ENCODE measurements at regions not wholly inside any gene's neighbourhood (a gene's known extent, or its start where the extent isn't known, plus 50 kb on each side); places are given as distances from the start of the nearest gene placed in this dataset.

DNA sequence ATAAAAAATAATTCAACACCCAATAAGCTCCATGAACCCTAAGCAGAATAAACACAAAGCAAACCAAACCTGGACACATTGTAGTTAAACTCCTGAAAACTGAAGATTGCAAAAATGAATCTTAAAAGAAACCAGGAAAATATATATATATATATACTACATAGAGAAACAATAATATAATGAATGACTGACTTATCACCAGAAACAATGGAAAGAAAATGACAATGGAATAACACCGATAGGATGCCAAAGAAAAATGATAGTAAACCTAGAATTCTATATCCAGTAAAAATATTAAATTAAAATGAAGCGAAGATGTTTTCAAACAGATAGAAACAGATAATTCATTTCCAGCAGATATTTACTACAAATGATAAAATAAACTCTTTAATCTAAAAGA, 346.9 kb downstream of the IRS1 start:
- TF ChIP-seq, protein P1, sequence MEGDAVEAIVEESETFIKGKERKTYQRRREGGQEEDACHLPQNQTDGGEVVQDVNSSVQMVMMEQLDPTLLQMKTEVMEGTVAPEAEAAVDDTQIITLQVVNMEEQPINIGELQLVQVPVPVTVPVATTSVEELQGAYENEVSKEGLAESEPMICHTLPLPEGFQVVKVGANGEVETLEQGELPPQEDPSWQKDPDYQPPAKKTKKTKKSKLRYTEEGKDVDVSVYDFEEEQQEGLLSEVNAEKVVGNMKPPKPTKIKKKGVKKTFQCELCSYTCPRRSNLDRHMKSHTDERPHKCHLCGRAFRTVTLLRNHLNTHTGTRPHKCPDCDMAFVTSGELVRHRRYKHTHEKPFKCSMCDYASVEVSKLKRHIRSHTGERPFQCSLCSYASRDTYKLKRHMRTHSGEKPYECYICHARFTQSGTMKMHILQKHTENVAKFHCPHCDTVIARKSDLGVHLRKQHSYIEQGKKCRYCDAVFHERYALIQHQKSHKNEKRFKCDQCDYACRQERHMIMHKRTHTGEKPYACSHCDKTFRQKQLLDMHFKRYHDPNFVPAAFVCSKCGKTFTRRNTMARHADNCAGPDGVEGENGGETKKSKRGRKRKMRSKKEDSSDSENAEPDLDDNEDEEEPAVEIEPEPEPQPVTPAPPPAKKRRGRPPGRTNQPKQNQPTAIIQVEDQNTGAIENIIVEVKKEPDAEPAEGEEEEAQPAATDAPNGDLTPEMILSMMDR (IDR thresholded peaks at IDR 0.05): no peak
- Histone ChIP-seq H3K4me1 (no peaks in the 10 kb centered on the region), H3K9me3 (peaks cover 0 to 4% (median 0%) of the 10 kb centered on the region in 3 donors), H3K27ac (no peak overlapping the region), H3K27me3 (no peaks in the 10 kb centered on the region), H3K4me3 (no peak overlapping the region), H3K36me3 (no peaks in the 10 kb centered on the region)
- intact Hi-C loops (cut with DNase I; ENCODE audit: low total_unique reads): no loop called here
- no peak for DNase-seq

DNA sequence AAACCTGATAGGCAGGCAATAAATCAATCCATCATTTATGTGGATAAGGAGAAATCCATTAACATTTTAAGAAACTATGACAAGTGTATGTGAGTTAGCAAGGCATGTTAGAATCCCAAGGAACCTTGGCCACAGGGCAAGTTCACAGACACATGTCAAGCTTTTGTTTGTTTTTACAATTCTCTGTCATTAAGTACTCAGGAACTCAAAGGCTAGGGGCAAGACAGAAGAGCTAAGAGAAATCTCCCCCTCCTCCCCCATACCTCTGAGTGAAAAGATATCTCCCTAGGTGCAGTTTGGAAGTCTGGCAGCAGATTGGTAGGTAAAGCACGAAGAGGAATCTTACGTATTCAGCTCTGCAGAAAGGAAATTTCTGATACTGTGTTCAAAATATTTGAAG, 348.1 kb downstream of the IRS1 start:
- H3K27me3 ChIP-seq: no peaks in the 10 kb centered on the region
- no peaks in the 10 kb centered on the region for H3K36me3 ChIP-seq
- no peak for DNase-seq
- intact Hi-C loops (cut with DNase I; ENCODE audit: low total_unique reads): no loop called here
- no peak overlapping the region for H3K27ac ChIP-seq
- TF ChIP-seq, protein P1 (IDR thresholded peaks at IDR 0.05): no peak
- H3K9me3 ChIP-seq: peaks cover 0 to 1% (median 0%) of the 10 kb centered on the region in 3 donors
- H3K4me1 ChIP-seq: peaks cover 0 to 3% (median 1%) of the 10 kb centered on the region in 4 donors
- H3K4me3 ChIP-seq: no peak overlapping the region

DNA sequence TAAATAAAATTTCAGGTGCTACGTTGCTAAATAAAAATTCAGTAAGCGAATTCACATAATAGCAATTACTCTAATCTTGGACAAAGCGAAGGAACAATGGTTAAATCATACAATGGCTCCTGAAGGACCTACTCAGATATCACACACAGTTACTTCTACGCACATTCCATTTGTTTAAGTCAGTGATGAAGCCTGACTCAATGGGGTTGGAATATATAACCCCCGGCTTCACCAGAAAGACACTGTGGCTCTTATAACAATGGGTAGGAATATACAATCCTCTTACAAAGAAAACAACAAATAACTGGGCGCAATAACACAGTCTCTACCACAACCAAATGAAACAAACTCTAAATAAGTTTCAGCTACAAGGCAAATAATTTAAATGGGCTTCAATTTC, 349.5 kb downstream of the IRS1 start:
- no peak for DNase-seq
- no peaks in the 10 kb centered on the region for H3K27me3 ChIP-seq
- no peaks in the 10 kb centered on the region for H3K9me3 ChIP-seq
- intact Hi-C loops (cut with DNase I; ENCODE audit: low total_unique reads): no loop called here
- H3K27ac ChIP-seq: no peak overlapping the region
- H3K4me1 ChIP-seq: peaks cover 0 to 9% (median 3%) of the 10 kb centered on the region in 4 donors
- H3K36me3 ChIP-seq: no peaks in the 10 kb centered on the region
- H3K4me3 ChIP-seq: no peak overlapping the region
- TF ChIP-seq, protein P1 (IDR thresholded peaks at IDR 0.05): no peak

DNA sequence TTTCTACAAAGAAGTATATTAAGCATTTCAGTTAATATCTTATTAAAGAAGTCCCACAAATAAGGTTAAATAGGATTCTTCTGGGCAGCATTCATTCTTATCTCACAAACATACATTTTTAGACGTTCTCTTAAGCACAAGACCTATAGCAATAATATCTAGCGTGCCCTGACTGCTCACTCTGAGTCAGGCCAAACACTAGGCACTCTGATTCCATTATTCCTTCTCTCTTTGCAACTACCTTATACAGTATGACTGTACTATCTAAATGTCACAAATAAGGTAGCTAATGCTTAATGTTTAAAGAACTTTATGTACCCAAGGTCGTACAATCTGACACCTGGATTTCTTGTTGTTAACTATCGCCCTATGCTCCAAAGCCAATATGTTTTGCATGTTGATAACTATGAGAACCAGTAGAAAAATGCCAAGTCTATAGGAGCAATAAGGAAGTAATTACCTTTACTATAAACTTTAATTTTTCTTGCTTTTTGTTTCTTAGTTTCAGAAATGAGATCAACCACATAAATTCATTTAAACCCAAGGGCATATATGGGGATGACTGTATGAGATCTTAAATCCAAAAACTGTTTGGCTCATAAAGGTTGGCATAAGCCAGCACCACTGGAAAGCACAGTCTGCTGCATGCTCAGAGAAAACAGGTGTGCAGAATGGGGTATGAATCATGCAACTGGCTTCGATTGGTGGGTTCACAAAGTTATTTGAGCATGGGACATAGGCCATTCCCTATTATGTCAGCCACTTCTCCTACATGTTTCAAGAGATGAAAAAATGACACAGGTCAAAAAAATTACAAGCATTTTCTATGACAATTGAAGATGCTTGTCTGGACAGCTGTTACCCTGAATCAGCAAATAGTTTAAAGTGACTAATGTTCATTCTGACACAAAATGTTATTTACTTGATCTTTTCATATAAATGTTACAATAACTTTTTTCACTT, 352.0 kb downstream of the IRS1 start:
- TF ChIP-seq, protein P1 (IDR thresholded peaks at IDR 0.05): no peak
- Histone ChIP-seq H3K9me3 (no peaks in the 10 kb centered on the region), H3K36me3 (no peaks in the 10 kb centered on the region), H3K4me3 (no peak overlapping the region), H3K4me1 (peaks cover 0 to 9% (median 3%) of the 10 kb centered on the region in 4 donors), H3K27ac (no peak overlapping the region), H3K27me3 (no peaks in the 10 kb centered on the region)
- intact Hi-C loops (cut with DNase I; ENCODE audit: low total_unique reads): no loop called here
- no peak for DNase-seq

DNA sequence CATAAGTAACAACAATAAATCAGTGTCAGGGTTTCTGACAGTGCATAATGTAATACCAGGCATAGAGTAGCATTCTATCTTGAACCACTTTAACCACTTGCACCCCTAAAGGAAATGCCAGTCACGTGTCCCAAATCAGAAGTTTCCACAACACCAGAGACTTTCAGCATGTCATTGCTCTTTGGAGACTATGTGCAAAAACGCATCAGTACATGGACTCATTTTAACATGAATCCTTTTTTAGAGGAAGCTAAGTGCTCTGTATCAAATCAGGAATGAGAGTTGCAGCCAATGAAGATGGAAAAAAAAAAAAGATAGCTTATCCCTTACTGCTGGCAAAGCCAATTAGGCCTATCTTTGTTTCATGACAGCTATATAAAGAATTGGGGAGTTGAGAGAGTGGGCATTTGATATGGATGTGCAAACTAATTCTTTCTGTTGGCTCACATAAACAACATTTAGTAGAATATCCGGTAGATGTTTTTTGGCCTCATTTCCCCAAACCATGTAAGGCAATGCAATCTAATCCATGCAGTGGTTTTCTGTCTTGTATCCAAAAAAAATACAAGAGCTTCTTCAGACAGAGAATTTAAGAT, 353.1 kb downstream of the IRS1 start:
- Histone ChIP-seq H3K27me3 (no peaks in the 10 kb centered on the region), H3K27ac (no peak overlapping the region), H3K36me3 (no peaks in the 10 kb centered on the region), H3K4me1 (peaks cover 0 to 9% (median 3%) of the 10 kb centered on the region in 4 donors), H3K9me3 (no peaks in the 10 kb centered on the region), H3K4me3 (no peak overlapping the region)
- intact Hi-C loops (cut with DNase I; ENCODE audit: low total_unique reads): no loop called here
- DNase-seq: no peak
- TF ChIP-seq, protein P1 (IDR thresholded peaks at IDR 0.05): no peak
